Liver (tissue), 3 donors: ENCODE measurements at regions not wholly inside any gene's neighbourhood (a gene's known extent, or its start where the extent isn't known, plus 50 kb on each side); places are given as distances from the start of the nearest gene placed in this dataset.

ENCODE experiments used
- ATF3 ChIP-seq: IDR thresholded peaks from 2 replicates; pipeline ENCODE4 v1.6.1; 2016; ENCODE audit warnings: antibody characterized with exemption
- EGR1 ChIP-seq, 2 donors: IDR thresholded peaks; 2 replicates each; pipeline ENCODE4 v1.6.1; 2016 to 2018; ENCODE audit warnings: antibody characterized with exemption in 2 of 2, low read depth in 2 of 2
- FOXA1 ChIP-seq: IDR thresholded peaks from 2 replicates; pipeline ENCODE4 v1.6.1; 2016; ENCODE audit warnings: antibody characterized with exemption
- JUND ChIP-seq, 2 donors: IDR thresholded peaks; 2 replicates each; pipeline ENCODE4 v1.6.1; 2016; ENCODE audit warnings: antibody characterized with exemption in 2 of 2
- MAX ChIP-seq: IDR thresholded peaks from 2 replicates; pipeline ENCODE4 v1.6.1; 2016; ENCODE audit warnings: antibody characterized with exemption
- RAD21 ChIP-seq, 2 donors: IDR thresholded peaks; 2 replicates each; pipeline ENCODE4 v1.6.1; 2016; ENCODE audit warnings: antibody characterized with exemption in 2 of 2, mild to moderate bottlenecking in 2 of 2
- REST ChIP-seq: IDR thresholded peaks from 2 replicates; pipeline ENCODE4 v1.6.1; 2016; ENCODE audit warnings: antibody characterized with exemption, mild to moderate bottlenecking
- RXRA ChIP-seq, 2 donors: IDR thresholded peaks; 2 replicates each; pipeline ENCODE4 v1.6.1; 2017 to 2018; ENCODE audit warnings: antibody characterized with exemption in 2 of 2, mild to moderate bottlenecking in 1 of 2
- SP1 ChIP-seq: IDR thresholded peaks from 2 replicates; pipeline ENCODE4 v1.6.1; 2018; ENCODE audit warnings: antibody characterized with exemption, mild to moderate bottlenecking
- TAF1 ChIP-seq: conservative IDR thresholded peaks from 2 replicates; pipeline ENCODE4 v1.6.1; 2016; ENCODE audit warnings: antibody characterized with exemption, mild to moderate bottlenecking
- YY1 ChIP-seq: IDR thresholded peaks from 2 replicates; pipeline ENCODE4 v1.6.1; 2016; ENCODE audit warnings: antibody characterized with exemption, mild to moderate bottlenecking
- TF ChIP-seq, protein P1 (sequence below): fragments of 150-350 bp; IDR thresholded peaks from 2 replicates; pipeline ENCODE4 v1.5.1; 2017; ENCODE audit warnings: improper control_type of control experiment, low read depth, low read length; ENCODE audit not compliant: missing input control
- donor health status: healthy.
- donor health status: healthy.

DNA sequence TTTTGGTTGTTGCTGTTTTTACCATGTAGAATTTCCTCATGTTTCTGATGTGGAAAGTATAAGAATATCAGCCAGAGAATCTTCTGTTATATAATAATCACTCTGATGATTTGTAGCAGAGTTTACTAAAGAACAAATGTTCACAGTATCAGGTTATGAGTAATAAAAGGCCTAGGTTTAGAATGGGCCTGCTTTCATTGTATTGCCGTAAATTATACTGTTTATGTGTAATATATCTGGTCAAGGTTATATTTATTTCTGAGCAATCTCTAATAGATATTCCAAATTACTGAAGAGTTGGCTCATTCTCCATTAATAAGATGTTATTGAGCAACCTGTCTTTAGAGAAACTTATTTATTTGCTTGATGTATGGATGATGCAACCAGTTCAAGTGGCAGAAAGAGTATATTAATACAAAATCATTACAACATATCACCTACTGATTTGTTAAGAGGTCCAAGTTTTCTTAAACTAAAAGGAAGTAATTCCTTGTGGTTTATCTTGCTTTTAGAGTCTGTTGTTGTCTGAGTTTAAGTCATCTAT, 649.4 kb upstream of the CXADR start:
- TF ChIP-seq, protein P1, sequence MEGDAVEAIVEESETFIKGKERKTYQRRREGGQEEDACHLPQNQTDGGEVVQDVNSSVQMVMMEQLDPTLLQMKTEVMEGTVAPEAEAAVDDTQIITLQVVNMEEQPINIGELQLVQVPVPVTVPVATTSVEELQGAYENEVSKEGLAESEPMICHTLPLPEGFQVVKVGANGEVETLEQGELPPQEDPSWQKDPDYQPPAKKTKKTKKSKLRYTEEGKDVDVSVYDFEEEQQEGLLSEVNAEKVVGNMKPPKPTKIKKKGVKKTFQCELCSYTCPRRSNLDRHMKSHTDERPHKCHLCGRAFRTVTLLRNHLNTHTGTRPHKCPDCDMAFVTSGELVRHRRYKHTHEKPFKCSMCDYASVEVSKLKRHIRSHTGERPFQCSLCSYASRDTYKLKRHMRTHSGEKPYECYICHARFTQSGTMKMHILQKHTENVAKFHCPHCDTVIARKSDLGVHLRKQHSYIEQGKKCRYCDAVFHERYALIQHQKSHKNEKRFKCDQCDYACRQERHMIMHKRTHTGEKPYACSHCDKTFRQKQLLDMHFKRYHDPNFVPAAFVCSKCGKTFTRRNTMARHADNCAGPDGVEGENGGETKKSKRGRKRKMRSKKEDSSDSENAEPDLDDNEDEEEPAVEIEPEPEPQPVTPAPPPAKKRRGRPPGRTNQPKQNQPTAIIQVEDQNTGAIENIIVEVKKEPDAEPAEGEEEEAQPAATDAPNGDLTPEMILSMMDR = no peak
- TF ChIP-seq REST (no peak), RAD21 (IDR thresholded peaks at IDR 0.05) (no peak), JUND (IDR thresholded peaks at IDR 0.05) (no peak), ATF3 (no peak), TAF1 (no peak), EGR1 (IDR thresholded peaks at IDR 0.05; ENCODE audit: low read depth in 2 of 2) (no peak), RXRA (IDR thresholded peaks at IDR 0.05) (no peak), MAX (no peak), FOXA1 (no peak), SP1 (no peak), YY1 (no peak)
